SU-DHL-6 (cell line): ENCODE measurements at regions not wholly inside any gene's neighbourhood (a gene's known extent, or its start where the extent isn't known, plus 50 kb on each side); places are given as distances from the start of the nearest gene placed in this dataset.

Experiments used
- H2AFZ ChIP-seq: fragments of 200-600 bp; sonication (generic); 2 replicates; pipeline ENCODE4 v1.6.1; 2014; ENCODE audit warnings: low read depth, mild to moderate bottlenecking, moderate library complexity, mixed read lengths, antibody characterized with exemption, low read length; ENCODE audit not compliant: severe bottlenecking
- H3F3A ChIP-seq: fragments of 200-600 bp; shearing (Covaris generic); 2 replicates; pipeline ENCODE4 v1.6.0; 2016; ENCODE audit warnings: antibody characterized with exemption, mild to moderate bottlenecking; ENCODE audit not compliant: insufficient read depth
- H3K27ac ChIP-seq: fragments of 200-600 bp; sonication (generic); 2 replicates; pipeline ENCODE4 v1.5.1; 2016; ENCODE audit warnings: low read depth, mild to moderate bottlenecking, low read length, moderate library complexity, mixed read lengths
- H3K27me3 ChIP-seq: fragments of 200-600 bp; sonication (generic), shearing (Covaris generic); 2 replicates; pipeline ENCODE4 v1.6.0; 2014; ENCODE audit warnings: mild to moderate bottlenecking, low read length
- H3K36me3 ChIP-seq: fragments of 200-600 bp; sonication (generic); 2 replicates; pipeline ENCODE4 v1.6.1; 2014; ENCODE audit warnings: mild to moderate bottlenecking, low read length, mixed read lengths
- H3K4me2 ChIP-seq: fragments of 300-600, 200-600 bp; shearing (Covaris generic), sonication (generic); 2 replicates; pipeline ENCODE4 v1.6.0; 2014; ENCODE audit warnings: low read length, low read depth, mild to moderate bottlenecking; ENCODE audit not compliant: poor library complexity, severe bottlenecking
- H3K4me3 ChIP-seq: fragments of 200-600 bp; sonication (generic); 2 replicates; pipeline ENCODE4 v1.5.1; 2014; ENCODE audit warnings: antibody characterized with exemption, low read length, mild to moderate bottlenecking, mixed read lengths; ENCODE audit not compliant: insufficient read depth, poor library complexity, severe bottlenecking
- H3K79me2 ChIP-seq: fragments of 200-600 bp; sonication (generic); 2 replicates; pipeline ENCODE4 v1.6.1; 2014; ENCODE audit warnings: mild to moderate bottlenecking, low read length, moderate library complexity; ENCODE audit not compliant: insufficient read depth
- H3K9ac ChIP-seq: fragments of 200-600 bp; sonication (generic); 2 replicates; pipeline ENCODE4 v1.7.0; 2014; ENCODE audit warnings: mild to moderate bottlenecking, low read length
- H3K9me2 ChIP-seq: fragments of 200-600 bp; sonication (generic); replicated peaks from 2 replicates; pipeline ENCODE4 v1.6.1; 2014; ENCODE audit warnings: low read length; ENCODE audit not compliant: insufficient read depth
- H3K9me3 ChIP-seq: fragments of 200-600 bp; sonication (generic); 2 replicates; pipeline ENCODE4 v1.6.1; 2014; ENCODE audit warnings: low read length, mixed read lengths; ENCODE audit not compliant: insufficient read depth
- H4K20me1 ChIP-seq: fragments of 200-600 bp; sonication (generic); 2 replicates; pipeline ENCODE4 v1.6.1; 2014; ENCODE audit warnings: low read depth, mild to moderate bottlenecking, antibody characterized with exemption, low read length, moderate library complexity, mixed read lengths
- EZH2phosphoT487 ChIP-seq: fragments of 200-600 bp; sonication (generic), shearing (Covaris generic); conservative IDR thresholded peaks from 2 replicates; pipeline ENCODE4 v1.6.1; 2018; ENCODE audit warnings: mild to moderate bottlenecking, antibody characterized with exemption, low read length, moderate library complexity, mixed read lengths
- TF ChIP-seq, protein P1 (sequence below): fragments of 200-600 bp; sonication (generic); IDR thresholded peaks from one replicate; pipeline ENCODE4 v1.5.1; 2017; ENCODE audit warnings: antibody characterized with exemption, mild to moderate bottlenecking, low read length, moderate library complexity; ENCODE audit not compliant: insufficient read depth, poor library complexity, severe bottlenecking

DNA sequence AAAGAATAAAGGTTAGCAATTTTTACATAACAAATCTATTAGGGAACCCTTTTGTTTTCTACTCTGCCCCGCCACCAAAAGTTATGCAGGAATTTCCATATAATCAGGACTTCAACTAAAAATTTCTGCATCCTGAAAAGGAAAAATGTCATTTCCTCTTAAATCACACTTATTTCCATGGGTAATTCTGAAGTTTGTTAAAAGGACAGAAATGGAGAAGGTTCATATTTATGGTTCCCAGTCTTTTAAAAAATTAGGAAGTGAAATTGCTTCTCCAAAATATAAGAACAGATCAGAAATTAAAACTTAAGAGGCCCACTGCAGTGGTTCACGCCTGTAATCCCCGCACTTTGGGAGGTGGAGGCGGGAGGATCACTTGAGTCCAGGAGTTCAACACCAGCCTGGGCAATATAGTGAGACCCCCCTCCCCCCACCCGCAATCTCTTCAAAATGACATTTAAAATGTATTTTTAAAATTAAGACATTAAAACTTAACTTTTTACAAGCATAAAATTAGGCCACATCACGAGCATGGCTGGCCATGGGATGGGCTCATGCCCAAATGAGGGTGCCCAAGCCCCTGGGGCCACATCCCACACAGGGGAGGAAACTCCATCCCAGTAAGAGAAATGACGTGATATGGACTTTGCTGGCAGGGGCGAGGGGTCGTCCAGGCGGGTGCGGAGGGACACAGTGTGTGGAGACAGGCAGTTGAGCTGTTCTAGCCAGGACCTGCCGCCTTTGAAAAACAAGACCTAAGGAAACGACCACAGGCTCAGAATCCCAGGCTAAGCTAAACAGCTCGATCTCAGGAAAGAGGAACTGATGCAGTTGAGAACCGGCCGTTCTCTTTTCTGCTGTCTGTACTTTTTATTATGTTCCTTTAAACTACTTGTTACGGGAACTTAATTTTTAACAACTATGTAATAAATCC, 51.3 kb upstream of the NFE2L3 start:
- Histone ChIP-seq H3K9me3 (no peaks in the 10 kb centered on the region), H3K27me3 (no peaks in the 10 kb centered on the region), H3K4me3 (peak overlapping the region; percentile 44), H4K20me1 (no peaks in the 10 kb centered on the region), H3K9me2 (no peaks in the 10 kb centered on the region), H3K4me2 (peak overlapping the region; percentile 63), H2AFZ (peak overlapping the region; percentile 81), H3K9ac (peak overlapping the region; percentile 51), H3F3A (peaks cover 4% of the 10 kb centered on the region; the same call in 1 of the 2 replicates), H3K27ac (peak overlapping the region; percentile 45), H3K79me2 (no peaks in the 10 kb centered on the region), H3K36me3 (no peaks in the 10 kb centered on the region)
- no peak for TF ChIP-seq EZH2phosphoT487
- TF ChIP-seq, protein P1, sequence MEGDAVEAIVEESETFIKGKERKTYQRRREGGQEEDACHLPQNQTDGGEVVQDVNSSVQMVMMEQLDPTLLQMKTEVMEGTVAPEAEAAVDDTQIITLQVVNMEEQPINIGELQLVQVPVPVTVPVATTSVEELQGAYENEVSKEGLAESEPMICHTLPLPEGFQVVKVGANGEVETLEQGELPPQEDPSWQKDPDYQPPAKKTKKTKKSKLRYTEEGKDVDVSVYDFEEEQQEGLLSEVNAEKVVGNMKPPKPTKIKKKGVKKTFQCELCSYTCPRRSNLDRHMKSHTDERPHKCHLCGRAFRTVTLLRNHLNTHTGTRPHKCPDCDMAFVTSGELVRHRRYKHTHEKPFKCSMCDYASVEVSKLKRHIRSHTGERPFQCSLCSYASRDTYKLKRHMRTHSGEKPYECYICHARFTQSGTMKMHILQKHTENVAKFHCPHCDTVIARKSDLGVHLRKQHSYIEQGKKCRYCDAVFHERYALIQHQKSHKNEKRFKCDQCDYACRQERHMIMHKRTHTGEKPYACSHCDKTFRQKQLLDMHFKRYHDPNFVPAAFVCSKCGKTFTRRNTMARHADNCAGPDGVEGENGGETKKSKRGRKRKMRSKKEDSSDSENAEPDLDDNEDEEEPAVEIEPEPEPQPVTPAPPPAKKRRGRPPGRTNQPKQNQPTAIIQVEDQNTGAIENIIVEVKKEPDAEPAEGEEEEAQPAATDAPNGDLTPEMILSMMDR: no peak

DNA sequence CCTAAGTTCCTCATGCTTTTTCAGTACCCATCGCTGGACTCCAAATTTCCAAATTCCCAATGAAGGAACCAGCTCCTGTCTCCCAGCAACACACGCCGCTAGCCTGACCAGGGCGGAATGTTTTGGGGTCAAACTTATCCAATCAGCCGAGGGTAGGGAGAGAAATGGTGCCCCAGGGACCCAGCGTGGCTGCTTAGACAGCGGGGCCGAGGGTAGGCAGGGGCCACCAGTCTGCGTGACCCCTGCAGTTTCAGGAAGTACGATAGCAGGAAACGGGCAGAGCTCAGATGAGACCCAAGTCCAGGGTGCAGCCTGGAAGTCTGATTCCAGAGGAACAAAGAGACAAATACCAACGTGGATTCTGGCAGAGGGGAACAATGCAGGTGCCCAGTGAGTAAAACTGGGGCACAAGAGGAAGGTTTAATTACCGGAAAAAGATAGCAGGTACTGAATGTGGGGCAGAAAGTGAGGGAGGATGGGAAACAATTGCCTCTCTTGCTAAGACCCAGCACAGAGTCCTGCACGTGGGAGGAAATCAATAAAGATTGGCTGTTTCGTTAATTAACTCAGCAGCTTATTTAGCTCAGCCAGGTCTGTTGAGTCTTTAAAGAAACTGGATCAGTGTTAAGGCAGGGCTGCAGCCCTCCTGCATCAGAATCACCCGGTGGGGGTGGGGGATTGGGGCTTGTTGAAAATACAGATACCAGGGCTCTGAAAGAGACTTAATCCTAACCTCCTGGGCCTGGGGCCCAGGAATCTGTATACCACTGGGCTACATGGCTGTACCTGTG, 50.4 kb upstream of the NFE2L3 start:
- no peaks in the 10 kb centered on the region for H3K79me2 ChIP-seq
- H3K9me3 ChIP-seq: no peaks in the 10 kb centered on the region
- peak overlapping the region; percentile 44 for H3K4me3 ChIP-seq
- peak overlapping the region; percentile 63 for H3K4me2 ChIP-seq
- no peaks in the 10 kb centered on the region for H3K27me3 ChIP-seq
- H3K27ac ChIP-seq: peak overlapping the region; percentile 45
- no peaks in the 10 kb centered on the region for H3K36me3 ChIP-seq
- TF ChIP-seq EZH2phosphoT487: no peak
- TF ChIP-seq, protein P1: no peak
- peak overlapping the region; percentile 51 for H3K9ac ChIP-seq
- H4K20me1 ChIP-seq: no peaks in the 10 kb centered on the region
- H3K9me2 ChIP-seq: no peaks in the 10 kb centered on the region
- peaks cover 4% of the 10 kb centered on the region; the same call in 1 of the 2 replicates for H3F3A ChIP-seq
- H2AFZ ChIP-seq: peak overlapping the region; percentile 81

DNA sequence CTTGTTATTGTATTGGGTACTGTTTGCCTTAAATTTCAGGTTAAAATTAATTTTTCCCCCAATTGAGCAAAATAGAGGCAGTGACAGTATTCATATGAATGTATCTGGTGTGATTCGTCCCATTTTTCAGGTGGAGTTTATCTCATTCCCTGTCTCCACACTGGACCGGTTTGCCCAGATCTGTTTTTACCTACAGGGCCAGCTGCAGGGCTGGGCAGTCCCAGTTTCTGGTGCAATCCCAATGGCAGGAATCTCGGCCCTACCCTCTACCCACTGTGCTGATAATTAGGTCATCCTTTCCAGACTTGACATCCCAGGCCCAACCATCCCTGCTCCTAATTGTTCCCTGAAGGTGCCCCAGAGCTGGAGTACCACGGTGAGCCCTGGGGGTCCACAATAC, 49.8 kb upstream of the NFE2L3 start:
- no peaks in the 10 kb centered on the region for H3K27me3 ChIP-seq
- no peak overlapping the region for H3K27ac ChIP-seq
- H3F3A ChIP-seq: peaks cover 4% of the 10 kb centered on the region; the same call in 1 of the 2 replicates
- TF ChIP-seq, protein P1: no peak
- no peak for TF ChIP-seq EZH2phosphoT487
- no peaks in the 10 kb centered on the region for H3K79me2 ChIP-seq
- H3K4me2 ChIP-seq: peak overlapping the region; percentile 63
- peak overlapping the region; percentile 44 for H3K4me3 ChIP-seq
- no peaks in the 10 kb centered on the region for H3K36me3 ChIP-seq
- H3K9ac ChIP-seq: peak overlapping the region; percentile 51
- H3K9me2 ChIP-seq: no peaks in the 10 kb centered on the region
- no peaks in the 10 kb centered on the region for H3K9me3 ChIP-seq
- no peaks in the 10 kb centered on the region for H4K20me1 ChIP-seq
- H2AFZ ChIP-seq: peak overlapping the region; percentile 81
